ENCODE measurements at regions not wholly inside any gene's neighbourhood (a gene's known extent, or its start where the extent isn't known, plus 50 kb on each side); places are given as distances from the start of the nearest gene placed in this dataset.

GRCh38 chr9:82144803-82145202, 156.2 kb downstream of the SPATA31D1 start:
- Histone ChIP-seq H3K4me1 (no peaks in the 10 kb centered on the region), H3K9me3 (no peaks in the 10 kb centered on the region), H3K27ac (no peak overlapping the region), H3K4me3 (no peak overlapping the region), H3K27me3 (no peaks in the 10 kb centered on the region), H3K36me3 (no peaks in the 10 kb centered on the region)
- intact Hi-C loops (cut with DNase I) = no loop called here
- TF ChIP-seq CTCF (IDR thresholded peaks at IDR 0.05) (no peak), POLR2AphosphoS5 (IDR thresholded peaks at IDR 0.05) (no peak), EP300 (IDR thresholded peaks at IDR 0.05) (no peak), POLR2A (IDR thresholded peaks at IDR 0.05) (no peak)
- no peak for DNase-seq
- WGBS, 2 donors = 99% methylated on average over 4 of the region's 4 CpGs

- Histone ChIP-seq H3K36me3 (no peaks in the 10 kb centered on the region), H3K4me3 (no peak overlapping the region), H3K4me1 (no peaks in the 10 kb centered on the region), H3K27me3 (no peaks in the 10 kb centered on the region), H3K27ac (no peak overlapping the region), H3K9me3 (no peaks in the 10 kb centered on the region)
- no peak for TF ChIP-seq POLR2A (IDR thresholded peaks at IDR 0.05)
- TF ChIP-seq EP300 (IDR thresholded peaks at IDR 0.05) = no peak
- TF ChIP-seq POLR2AphosphoS5 (IDR thresholded peaks at IDR 0.05) = no peak
- TF ChIP-seq CTCF (IDR thresholded peaks at IDR 0.05) = no peak
- intact Hi-C loops (cut with DNase I) = no loop called here
- WGBS, 2 donors = 86 to 88% methylated on average over 4 of the region's 4 CpGs
- no peak for DNase-seq
Observed at GRCh38 chr9:82146677-82147076, 158.1 kb downstream of the SPATA31D1 start.

- Histone ChIP-seq H3K9me3 (no peaks in the 10 kb centered on the region), H3K4me1 (no peaks in the 10 kb centered on the region), H3K27ac (no peak overlapping the region), H3K27me3 (no peaks in the 10 kb centered on the region), H3K36me3 (no peaks in the 10 kb centered on the region), H3K4me3 (no peak overlapping the region)
- no peak for DNase-seq
- 50 to 58% methylated on average over 2 of the region's 2 CpGs for WGBS, 2 donors
- intact Hi-C loops (cut with DNase I) = no loop called here
- no peak for TF ChIP-seq CTCF (IDR thresholded peaks at IDR 0.05)
- TF ChIP-seq EP300 (IDR thresholded peaks at IDR 0.05) = no peak
- TF ChIP-seq POLR2AphosphoS5 (IDR thresholded peaks at IDR 0.05) = no peak
- TF ChIP-seq POLR2A (IDR thresholded peaks at IDR 0.05) = no peak
Observed at GRCh38 chr9:82147798-82148425, 159.3 kb downstream of the SPATA31D1 start.

- 22 to 63% methylated on average over 1 of the region's 1 CpG for WGBS, 2 donors
- Histone ChIP-seq H3K4me1 (no peaks in the 10 kb centered on the region), H3K36me3 (no peaks in the 10 kb centered on the region), H3K4me3 (no peak overlapping the region), H3K27me3 (no peaks in the 10 kb centered on the region), H3K27ac (no peak overlapping the region), H3K9me3 (no peaks in the 10 kb centered on the region)
- intact Hi-C loops (cut with DNase I) = no loop called here
- TF ChIP-seq POLR2AphosphoS5 (IDR thresholded peaks at IDR 0.05) = no peak
- TF ChIP-seq POLR2A (IDR thresholded peaks at IDR 0.05) = no peak
- no peak for TF ChIP-seq CTCF (IDR thresholded peaks at IDR 0.05)
- no peak for TF ChIP-seq EP300 (IDR thresholded peaks at IDR 0.05)
- DNase-seq = no peak
Observed at GRCh38 chr9:82148426-82148810, 159.8 kb downstream of the SPATA31D1 start.

DNA sequence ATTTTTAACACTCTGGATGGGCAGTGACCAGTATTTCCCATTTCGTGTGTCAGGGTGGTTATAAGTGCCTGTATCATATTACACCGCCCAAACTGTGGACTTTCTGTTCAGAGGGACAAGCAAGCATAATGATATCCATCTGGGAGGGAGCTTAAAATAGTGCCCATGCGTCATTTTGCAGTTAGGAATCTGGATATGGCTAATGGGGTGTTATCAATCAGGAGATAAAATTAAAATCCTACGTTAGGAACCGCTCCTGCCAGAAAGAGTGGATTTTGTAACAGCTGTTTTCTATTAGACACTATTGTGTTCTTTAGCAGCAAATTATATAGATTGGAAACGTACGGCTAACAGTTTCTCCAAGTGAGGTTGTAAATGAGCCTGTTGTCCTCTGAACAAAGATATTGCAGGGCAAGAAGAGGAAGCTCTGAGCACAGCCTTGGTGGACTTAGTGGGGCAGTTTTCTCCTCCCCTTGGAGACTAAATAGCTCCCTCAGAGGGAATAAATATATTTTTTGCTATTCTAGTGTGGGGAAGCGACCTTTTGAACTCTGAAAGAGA, 160.4 kb downstream of the SPATA31D1 start:
- no peak for TF ChIP-seq POLR2AphosphoS5 (IDR thresholded peaks at IDR 0.05)
- TF ChIP-seq POLR2A (IDR thresholded peaks at IDR 0.05) = no peak
- TF ChIP-seq EP300 (IDR thresholded peaks at IDR 0.05) = no peak
- TF ChIP-seq CTCF (IDR thresholded peaks at IDR 0.05) = no peak
- DNase-seq = no peak
- Histone ChIP-seq H3K4me3 (no peak overlapping the region), H3K4me1 (no peaks in the 10 kb centered on the region), H3K27me3 (no peaks in the 10 kb centered on the region), H3K27ac (no peak overlapping the region), H3K36me3 (no peaks in the 10 kb centered on the region), H3K9me3 (no peaks in the 10 kb centered on the region)
- 66 to 67% methylated on average over 8 of the region's 8 CpGs for WGBS, 2 donors
- intact Hi-C loops (cut with DNase I) = no loop called here
